ENCODE measurements at regions not wholly inside any gene's neighbourhood (a gene's known extent, or its start where the extent isn't known, plus 50 kb on each side); places are given as distances from the start of the nearest gene placed in this dataset.

- DNase-seq (ENCODE audit: extremely low spot score), result no peak
- no peak for TF ChIP-seq CTCF (IDR thresholded peaks at IDR 0.05; ENCODE audit: control extremely low read depth, extremely low read depth, low read depth, missing control alignments)
- ChIA-PET POLR2A (no interaction called here), CTCF (no interaction called here)
Observed at GRCh38 chr20:16974080-16974854, 226.1 kb downstream of the OTOR start.

GRCh38 chr20:16974855-16975162 is 226.7 kb downstream of the OTOR start:
- ChIA-PET POLR2A (no interaction called here), CTCF (no interaction called here)
- no peak for DNase-seq (ENCODE audit: extremely low spot score)
- no peak for TF ChIP-seq CTCF (IDR thresholded peaks at IDR 0.05; ENCODE audit: control extremely low read depth, extremely low read depth, low read depth, missing control alignments)

- TF ChIP-seq CTCF (IDR thresholded peaks at IDR 0.05; ENCODE audit: control extremely low read depth, extremely low read depth, low read depth, missing control alignments), result no peak
- ChIA-PET POLR2A (no interaction called here), CTCF (no interaction called here)
- no peak for DNase-seq (ENCODE audit: extremely low spot score)
Observed at GRCh38 chr20:16975682-16976081, 227.5 kb downstream of the OTOR start.

GRCh38 chr20:16978497-16978896 is 230.3 kb downstream of the OTOR start:
- ChIA-PET POLR2A (no interaction called here), CTCF (interaction anchor here (0.6 to 1.9 kb wide), 2 partner anchors 27 to 31 kb away, joined by 3 to 5 read pairs; no protein-coding TSS in a partner anchor)
- TF ChIP-seq CTCF (IDR thresholded peaks at IDR 0.05; ENCODE audit: control extremely low read depth, extremely low read depth, low read depth, missing control alignments), result no peak
- DNase-seq (ENCODE audit: extremely low spot score), result no peak

- DNase-seq (ENCODE audit: extremely low spot score), result no peak
- POLR2A ChIA-PET, result no interaction called here
- TF ChIP-seq CTCF (IDR thresholded peaks at IDR 0.05; ENCODE audit: control extremely low read depth, extremely low read depth, low read depth, missing control alignments), result no peak
- CTCF ChIA-PET, result no interaction called here
Observed at GRCh38 chr20:16982091-16982726, 234.1 kb downstream of the OTOR start.

- CTCF ChIA-PET, result no interaction called here
- DNase-seq (ENCODE audit: extremely low spot score), result no peak
- POLR2A ChIA-PET, result no interaction called here
- no peak for TF ChIP-seq CTCF (IDR thresholded peaks at IDR 0.05; ENCODE audit: control extremely low read depth, extremely low read depth, low read depth, missing control alignments)
Observed at GRCh38 chr20:16984481-16984880, 236.3 kb downstream of the OTOR start.

All from GM10248 (cell line).